Peyer's patch (tissue), 4 donors: ENCODE measurements at regions not wholly inside any gene's neighbourhood (a gene's known extent, or its start where the extent isn't known, plus 50 kb on each side); places are given as distances from the start of the nearest gene placed in this dataset.

ENCODE experiments used
- DNase-seq, 3 donors: peaks; one replicate each; pipeline ENCODE4 v3.0.0-alpha.2; 2017 to 2019
- H3K27ac ChIP-seq, 4 donors: fragments of 200-600 bp; sonication (generic); one replicate each; pipeline ENCODE4 v1.5.1; 2016 to 2019
- H3K27me3 ChIP-seq, 2 donors: fragments of 200-600 bp; sonication (generic); one replicate each; pipeline ENCODE4 v1.5.1; 2019
- H3K36me3 ChIP-seq, 3 donors: fragments of 200-600 bp; sonication (generic); one replicate each; pipeline ENCODE4 v1.5.1; 2016 to 2019
- H3K4me1 ChIP-seq, 4 donors: fragments of 200-600 bp; sonication (generic); one replicate each; pipeline ENCODE4 v1.5.1; 2016 to 2019
- H3K4me3 ChIP-seq, 4 donors: fragments of 200-600 bp; sonication (generic); 1 replicate in 3 of 4; 2 replicates in 1 of 4; pipeline ENCODE4 v1.5.1; 2016 to 2019; ENCODE audit warnings: mild to moderate bottlenecking in 1 of 4
- H3K9me3 ChIP-seq, 4 donors: fragments of 200-600 bp; sonication (generic); one replicate each; pipeline ENCODE4 v1.5.1; 2016 to 2019; ENCODE audit warnings: mild to moderate bottlenecking in 1 of 4
- CTCF ChIP-seq, 6 experiments: fragments of 450-650 bp in 4 of 6; fragments of 200-600 bp in 2 of 6; sonication (generic) in 1 of 6; IDR thresholded peaks; one replicate each; pipeline ENCODE4 v1.5.1; 2017 to 2019; ENCODE audit warnings: antibody characterized with exemption in 6 of 6, mild to moderate bottlenecking in 3 of 6, moderate library complexity in 1 of 6
- POLR2A ChIP-seq, 2 donors: fragments of 450-650 bp; IDR thresholded peaks; one replicate each; pipeline ENCODE4 v1.5.1; 2017; ENCODE audit warnings: antibody characterized with exemption in 2 of 2, mild to moderate bottlenecking in 2 of 2, moderate library complexity in 2 of 2

- Histone ChIP-seq H3K9me3 (no peaks in the 10 kb centered on the region), H3K4me1 (no peaks in the 10 kb centered on the region), H3K36me3 (no peaks in the 10 kb centered on the region), H3K4me3 (no peak overlapping the region), H3K27ac (no peak overlapping the region), H3K27me3 (no peaks in the 10 kb centered on the region)
- DNase-seq = peak in 1 of 3 donors; percentile 55
- TF ChIP-seq CTCF (IDR thresholded peaks at IDR 0.05) (peak; percentile 40 to 82 (median 74)), POLR2A (IDR thresholded peaks at IDR 0.05) (no peak)
These were observed 50.9 kb upstream of the VASH1 start for GRCh38 chr14:76710056-76711010.
